DMS53 treated with DMSO at 0.1 percent for 48 hours (cell line): ENCODE measurements at regions not wholly inside any gene's neighbourhood (a gene's known extent, or its start where the extent isn't known, plus 50 kb on each side); places are given as distances from the start of the nearest gene placed in this dataset.
A peak's percentile ranks its signal among the peaks of the same experiment; 100 is the strongest.

Experiments
- DNase-seq: peaks from one replicate; lab custom pipeline; 2025; ENCODE audit not compliant: unreplicated experiment; lab: John Stamatoyannopoulos, UW

- DNase-seq: no peak
Observed at GRCh38 chr2:196314157-196314556, 142.8 kb upstream of the STK17B start.

- no peak for DNase-seq
Observed at GRCh38 chr2:196314780-196315179, 143.4 kb upstream of the STK17B start.

GRCh38 chr2:196315388-196316049 lies 144.1 kb upstream of the STK17B start:
- peak; percentile 5 for DNase-seq

GRCh38 chr2:196316050-196316430 lies 144.7 kb upstream of the STK17B start:
- DNase-seq: no peak

GRCh38 chr2:196318517-196319377 lies 147.4 kb upstream of the STK17B start:
- DNase-seq: no peak

GRCh38 chr2:196322973-196323810 lies 151.8 kb upstream of the STK17B start:
- DNase-seq: no peak

GRCh38 chr2:196324211-196324610 lies 152.8 kb upstream of the STK17B start:
- no peak for DNase-seq

- no peak for DNase-seq
Observed at GRCh38 chr2:196328088-196328680, 156.8 kb upstream of the STK17B start.

- DNase-seq: no peak
Observed at GRCh38 chr2:196329959-196330358, 158.6 kb upstream of the STK17B start.

GRCh38 chr2:196330645-196331044 lies 159.3 kb upstream of the STK17B start:
- DNase-seq: no peak

- DNase-seq: no peak
Observed at GRCh38 chr2:196331143-196331542, 159.8 kb upstream of the STK17B start.

- no peak for DNase-seq
Observed at GRCh38 chr2:196331851-196332250, 160.5 kb upstream of the STK17B start.

GRCh38 chr2:196333397-196333796 lies 162.0 kb upstream of the STK17B start:
- DNase-seq: no peak

GRCh38 chr2:196334710-196335109 lies 163.3 kb upstream of the STK17B start:
- no peak for DNase-seq

GRCh38 chr2:196335221-196335634 lies 163.8 kb upstream of the STK17B start:
- no peak for DNase-seq

- DNase-seq: no peak
Observed at GRCh38 chr2:196336207-196336606, 164.8 kb upstream of the STK17B start.

- DNase-seq: no peak
Observed at GRCh38 chr2:196336715-196337114, 165.3 kb upstream of the STK17B start.

GRCh38 chr2:196337208-196337953 lies 166.0 kb upstream of the STK17B start:
- peak; percentile 32 for DNase-seq

- DNase-seq: no peak
Observed at GRCh38 chr2:196338440-196338839, 167.1 kb upstream of the STK17B start.

GRCh38 chr2:196341277-196341841 lies 170.0 kb upstream of the STK17B start:
- no peak for DNase-seq
